NCI-H2029 (cell line): ENCODE measurements at regions not wholly inside any gene's neighbourhood (a gene's known extent, or its start where the extent isn't known, plus 50 kb on each side); places are given as distances from the start of the nearest gene placed in this dataset.
"Not testable (repeated sequence)": the region's sequence is repeated elsewhere in the genome, so short reads cannot be mapped to it uniquely, and the experiment has no call there.

Source experiments
- DNase-seq: peaks from one replicate; lab custom pipeline; 2025; lab: John Stamatoyannopoulos, UW

- DNase-seq: no peak
Observed at GRCh38 chr6:165167861-165168260, 141.5 kb downstream of the C6orf118 start.

GRCh38 chr6:165167311-165167710 lies 142.1 kb downstream of the C6orf118 start:
- no peak for DNase-seq

GRCh38 chr6:165163519-165163918 lies 145.9 kb downstream of the C6orf118 start:
- DNase-seq: no peak

- DNase-seq: no peak
Observed at GRCh38 chr6:165159460-165159859, 149.9 kb downstream of the C6orf118 start.

GRCh38 chr6:165146456-165146855 lies 162.9 kb downstream of the C6orf118 start:
- DNase-seq: no peak

- DNase-seq: no peak
Observed at GRCh38 chr6:165135889-165136288, 173.5 kb downstream of the C6orf118 start.

- no peak for DNase-seq
Observed at GRCh38 chr6:165129086-165129485, 180.3 kb downstream of the C6orf118 start.

- not testable (repeated sequence) for DNase-seq
Observed at GRCh38 chr6:165127743-165128142, 181.7 kb downstream of the C6orf118 start.

GRCh38 chr6:165124681-165125080 lies 184.7 kb downstream of the C6orf118 start:
- DNase-seq: not testable (repeated sequence)

GRCh38 chr6:165119231-165120020 lies 190.0 kb downstream of the C6orf118 start:
- no peak for DNase-seq

GRCh38 chr6:165118736-165119135 lies 190.7 kb downstream of the C6orf118 start:
- no peak for DNase-seq

GRCh38 chr6:165117806-165118205 lies 191.6 kb downstream of the C6orf118 start:
- no peak for DNase-seq

GRCh38 chr6:165117121-165117520 lies 192.3 kb downstream of the C6orf118 start:
- DNase-seq: no peak

- DNase-seq: no peak
Observed at GRCh38 chr6:165110860-165111259, 198.5 kb downstream of the C6orf118 start.

- DNase-seq: no peak
Observed at GRCh38 chr6:165109011-165109410, 200.4 kb downstream of the C6orf118 start.

GRCh38 chr6:165106261-165106660 lies 203.1 kb downstream of the C6orf118 start:
- no peak for DNase-seq

- no peak for DNase-seq
Observed at GRCh38 chr6:165098165-165098564, 211.2 kb downstream of the C6orf118 start.

GRCh38 chr6:165096868-165097267 lies 212.5 kb downstream of the C6orf118 start:
- no peak for DNase-seq

GRCh38 chr6:165096209-165096608 lies 213.2 kb downstream of the C6orf118 start:
- no peak for DNase-seq

- no peak for DNase-seq
Observed at GRCh38 chr6:165092881-165093595, 216.4 kb downstream of the C6orf118 start.

GRCh38 chr6:165091121-165091785 lies 218.2 kb downstream of the C6orf118 start:
- DNase-seq: no peak

- DNase-seq: no peak
Observed at GRCh38 chr6:165090242-165090641, 219.2 kb downstream of the C6orf118 start.

GRCh38 chr6:165086814-165087213 lies 222.6 kb downstream of the C6orf118 start:
- DNase-seq: no peak
